ENCODE measurements at regions not wholly inside any gene's neighbourhood (a gene's known extent, or its start where the extent isn't known, plus 50 kb on each side); places are given as distances from the start of the nearest gene placed in this dataset.
"Not testable (repeated sequence)": the region's sequence is repeated elsewhere in the genome, so short reads cannot be mapped to it uniquely, and the experiment has no call there.

GRCh38 chr20:53738039-53738944, 144.7 kb upstream of the ZNF217 start:
- no peak for DNase-seq

- DNase-seq, result no peak
Measured at GRCh38 chr20:53737396-53738038, 143.9 kb upstream of the ZNF217 start.

- DNase-seq, result no peak
Measured at GRCh38 chr20:53736757-53737395, 143.2 kb upstream of the ZNF217 start.

DNA sequence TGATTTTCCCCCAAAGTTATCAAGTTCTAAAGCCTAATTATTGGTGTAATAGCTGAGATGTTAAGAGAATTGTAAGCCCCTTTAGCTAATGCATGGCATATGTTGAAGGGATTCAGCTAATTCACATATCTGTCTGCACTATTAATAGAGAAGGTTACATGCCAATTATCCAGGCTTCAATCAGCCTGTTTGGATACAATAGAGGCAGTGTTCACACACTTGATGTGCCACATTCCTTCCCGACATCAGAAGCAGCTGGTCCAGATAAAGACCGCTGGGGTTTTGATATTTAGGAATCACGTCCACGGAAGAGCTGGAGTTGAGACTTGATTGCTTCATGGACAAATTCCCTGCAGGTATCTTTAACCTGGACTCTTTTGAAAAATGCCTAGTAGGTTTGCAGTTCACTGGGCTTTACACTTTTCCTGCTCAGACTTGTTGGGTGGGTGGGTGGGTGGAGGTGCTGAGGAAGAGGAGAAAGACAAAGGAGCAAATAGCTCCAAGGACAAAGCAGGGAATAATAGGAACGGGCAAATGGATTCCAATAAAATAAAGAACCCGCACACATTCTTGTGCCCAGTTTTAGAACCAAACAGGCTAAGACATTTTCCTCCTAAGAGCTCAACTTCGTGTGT, 142.6 kb upstream of the ZNF217 start:
- DNase-seq, result no peak

- no peak for DNase-seq
Measured at GRCh38 chr20:53735536-53736050, 142.0 kb upstream of the ZNF217 start.

- no peak for DNase-seq
Measured at GRCh38 chr20:53734006-53734688, 140.5 kb upstream of the ZNF217 start.

DNA sequence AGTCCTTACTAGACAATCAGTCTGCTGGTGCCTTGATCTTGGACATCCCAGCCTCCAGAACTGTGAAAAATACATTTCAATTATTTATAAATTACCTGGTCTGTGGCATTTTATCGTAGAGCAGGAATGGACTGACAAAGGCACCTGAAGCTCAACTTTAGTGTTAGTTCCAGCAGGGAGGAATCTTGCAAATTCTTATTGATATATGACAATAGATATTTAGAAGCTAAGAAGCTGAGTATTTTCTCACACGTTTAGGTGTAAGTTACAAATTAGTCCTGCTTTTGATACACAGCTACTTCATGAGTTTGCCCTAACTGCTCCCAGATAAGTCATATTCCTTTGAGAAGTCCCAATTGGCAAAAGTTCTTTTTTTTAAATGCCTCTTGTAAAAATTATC, 138.0 kb upstream of the ZNF217 start:
- DNase-seq, result no peak

GRCh38 chr20:53728359-53728758, 134.7 kb upstream of the ZNF217 start:
- DNase-seq, result no peak

GRCh38 chr20:53727239-53727638, 133.6 kb upstream of the ZNF217 start:
- not testable (repeated sequence) for DNase-seq

DNA sequence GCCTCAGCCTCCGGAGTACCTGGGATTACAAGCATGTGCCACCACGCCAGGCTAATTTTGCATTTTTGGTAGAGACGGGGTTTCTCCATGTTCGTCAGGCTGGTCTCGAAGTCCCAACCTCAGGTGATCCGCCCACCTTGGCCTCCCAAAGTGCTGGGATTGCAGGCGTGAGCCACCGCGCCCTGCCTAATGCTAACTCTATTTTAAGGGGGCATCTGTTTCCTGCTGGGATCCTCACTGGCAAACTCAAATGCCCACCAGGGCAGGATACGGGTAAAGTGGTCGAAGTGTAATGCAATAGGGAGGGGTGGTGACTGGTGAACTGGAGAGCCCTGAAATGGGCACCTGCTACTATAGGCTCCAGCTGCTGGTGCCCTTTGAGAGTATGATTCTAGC, 131.9 kb upstream of the ZNF217 start:
- no peak for DNase-seq

DNA sequence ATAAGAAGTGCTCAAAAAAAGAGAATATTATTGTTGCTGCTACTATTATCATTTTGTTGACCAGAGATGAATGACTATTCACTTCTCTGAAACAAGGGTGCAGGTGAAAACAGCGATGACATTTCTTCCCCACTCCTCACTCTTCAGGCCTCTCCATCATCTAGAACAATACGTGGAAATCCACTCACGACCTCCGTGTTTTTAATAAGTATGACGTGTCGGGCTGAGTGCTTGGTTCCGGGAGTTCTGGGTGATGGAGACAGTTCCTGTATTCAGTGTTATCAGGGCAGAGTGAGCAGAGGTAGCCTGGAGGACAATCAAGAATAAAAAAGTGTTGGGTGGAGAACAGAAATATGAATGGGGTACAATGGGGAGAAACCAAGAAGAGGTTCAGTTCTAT, 130.0 kb upstream of the ZNF217 start:
- DNase-seq, result no peak

DNA sequence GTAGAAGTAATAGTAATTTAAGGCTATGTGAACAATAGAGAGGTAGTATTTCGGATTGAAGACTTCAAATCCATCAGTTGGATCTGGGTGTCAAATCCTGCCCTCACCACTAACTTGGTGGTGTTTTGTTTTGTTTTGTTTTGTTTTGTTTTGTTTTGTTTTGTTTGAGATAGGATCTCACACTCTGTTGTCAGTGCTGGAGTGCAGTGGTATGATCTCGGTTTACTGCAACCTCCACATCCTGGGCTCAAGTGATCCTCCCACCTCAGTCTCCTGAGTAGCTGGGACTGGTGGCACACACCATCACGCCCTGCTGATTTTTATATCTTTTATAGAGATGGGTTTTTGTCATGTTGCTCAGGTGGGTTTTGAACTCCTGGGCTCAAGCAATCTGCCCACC, 129.4 kb upstream of the ZNF217 start:
- no peak for DNase-seq

- DNase-seq, result no peak
Measured at GRCh38 chr20:53722515-53723036, 128.9 kb upstream of the ZNF217 start.

DNA sequence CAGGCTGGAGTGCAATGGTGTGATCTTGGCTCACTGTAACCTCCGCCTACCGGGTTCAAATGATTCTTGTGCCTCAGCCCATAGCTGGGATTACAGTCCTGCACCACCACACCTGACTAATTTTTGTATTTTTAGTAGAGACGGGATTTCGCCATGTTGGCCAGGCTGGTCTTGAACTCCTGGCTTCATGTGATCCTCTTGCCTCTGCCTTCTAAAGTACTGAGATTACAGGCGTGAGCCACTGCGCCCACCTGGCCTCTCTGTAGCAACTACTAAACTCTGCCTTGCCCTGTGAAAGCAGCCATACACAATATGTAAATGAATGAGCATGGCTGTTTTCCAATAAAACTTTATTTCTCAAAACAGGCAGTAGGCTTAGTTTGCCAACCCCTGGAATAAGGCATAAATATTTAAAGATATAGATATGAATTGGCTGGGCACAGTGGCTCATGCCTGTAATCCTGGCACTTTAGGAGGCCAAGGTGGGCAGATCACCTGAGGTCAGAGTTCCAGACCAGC, 127.9 kb upstream of the ZNF217 start:
- not testable (repeated sequence) for DNase-seq

DNA sequence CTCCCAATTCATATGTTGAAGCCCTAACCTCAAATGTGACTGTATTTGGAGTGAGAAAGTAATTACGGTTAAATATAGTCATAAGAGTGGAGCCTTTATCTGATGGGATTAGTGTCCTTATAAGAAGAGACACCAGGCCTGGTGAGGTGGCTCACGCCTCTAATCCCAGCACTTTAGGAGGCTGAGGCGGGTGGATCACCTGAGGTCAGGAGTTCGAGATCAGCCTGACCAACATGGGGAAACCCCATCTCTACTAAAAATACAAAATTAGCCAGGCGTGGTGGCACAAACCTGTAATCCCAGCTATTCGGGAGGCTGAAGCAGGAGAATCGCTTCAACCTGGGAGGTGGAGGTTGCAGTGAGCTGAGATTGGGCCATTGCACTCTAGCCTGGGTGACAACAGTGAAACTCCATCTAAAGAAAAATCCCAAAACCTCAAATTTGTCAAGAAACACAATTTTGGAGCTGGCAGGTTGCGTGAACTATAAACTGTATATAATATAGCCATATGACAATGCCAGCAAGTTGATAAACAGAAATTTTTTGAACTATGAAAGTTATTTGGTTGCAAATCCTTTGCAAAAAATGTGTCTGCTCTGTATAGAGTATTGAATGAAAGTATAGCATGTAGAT, 125.6 kb upstream of the ZNF217 start:
- not testable (repeated sequence) for DNase-seq

DNA sequence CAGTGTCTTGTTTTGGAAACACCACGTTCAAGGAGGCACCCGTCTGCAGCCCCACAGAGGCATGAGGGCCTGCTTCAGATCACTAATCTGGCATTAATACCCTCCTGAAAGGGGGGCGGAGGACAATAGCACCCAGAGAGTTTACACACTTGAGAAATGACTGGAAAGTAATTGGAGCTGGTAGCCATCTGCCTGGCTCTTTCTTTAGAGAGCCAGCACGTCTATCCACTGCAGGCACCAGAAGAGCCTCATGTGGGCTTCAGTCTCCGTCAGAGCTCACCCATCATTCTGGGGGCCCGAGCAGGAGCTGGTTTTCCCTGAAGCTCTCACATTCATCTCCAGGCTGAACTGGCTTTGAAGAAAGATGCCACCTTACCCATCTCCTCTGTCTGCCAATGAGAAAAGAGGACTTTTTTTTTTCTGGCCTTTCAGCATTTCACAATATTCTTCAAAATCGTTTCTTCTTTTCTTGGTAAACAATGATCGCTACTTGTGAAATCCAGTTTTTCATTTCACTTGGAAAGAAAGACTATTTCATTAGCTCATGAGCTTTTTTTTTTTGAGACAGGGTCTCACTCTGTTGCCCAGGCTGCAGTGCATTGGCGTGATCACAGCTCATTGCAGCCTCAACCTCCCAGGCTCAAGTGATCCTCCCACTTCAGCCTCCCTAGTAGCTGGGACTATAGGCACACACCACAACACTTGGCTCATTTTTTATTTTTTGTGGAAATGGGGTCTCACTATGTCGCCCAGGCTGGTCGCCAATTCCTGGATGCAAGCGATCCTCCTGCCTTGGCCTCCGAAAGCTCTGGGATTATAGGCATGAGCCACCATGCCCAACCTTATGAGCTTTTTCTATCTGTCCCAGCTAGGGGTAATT, 124.7 kb upstream of the ZNF217 start:
- no peak for DNase-seq

- DNase-seq, result no peak
Measured at GRCh38 chr20:53716395-53716794, 122.8 kb upstream of the ZNF217 start.

- DNase-seq, result no peak
Measured at GRCh38 chr20:53714524-53714923, 120.9 kb upstream of the ZNF217 start.

- no peak for DNase-seq
Measured at GRCh38 chr20:53713328-53714056, 119.9 kb upstream of the ZNF217 start.

Data from activated CD8-positive, alpha-beta memory T cell treated with anti-CD3 and anti-CD28 coated beads, Interleukin-2, amount 50 U/mL, for 48 hours (primary cell).